SK-N-SH (cell line): ENCODE measurements at regions not wholly inside any gene's neighbourhood (a gene's known extent, or its start where the extent isn't known, plus 50 kb on each side); places are given as distances from the start of the nearest gene placed in this dataset.

Source experiments
- CTCF ChIA-PET: fragments of 300-600, 350-600 bp; formaldehyde crosslinking; extraction: SDS; loops from one replicate; lab custom pipeline; 2021; lab: Yijun Ruan, JAX
- POLR2A ChIA-PET: fragments of 350-600 bp; sonication (Branson Sonifier 250); formaldehyde crosslinking; extraction: SDS; loops from one replicate; lab custom pipeline; 2020; ENCODE audit warnings: antibody characterized with exemption, inconsistent platforms; lab: Yijun Ruan, JAX
- DNase-seq: peaks from one replicate; pipeline ENCODE4 v3.0.0; 2012
- H2AFZ ChIP-seq: fragments of 200-600 bp; sonication (generic); 2 replicates; pipeline ENCODE4 v1.8.1; 2016; ENCODE audit warnings: antibody characterized with exemption, mild to moderate bottlenecking, low read depth
- H3F3A ChIP-seq: fragments of 200-600 bp; sonication (generic); replicated peaks from 2 replicates; pipeline ENCODE3; 2016; ENCODE audit warnings: antibody characterized with exemption, mild to moderate bottlenecking; ENCODE audit not compliant: insufficient read depth
- H3K27ac ChIP-seq, 2 experiments: fragments of 200-500 bp in 1 of 2; fragments of 200-600 bp in 1 of 2; sonication (Bioruptor generic) in 1 of 2; sonication (generic), shearing (Covaris generic) in 1 of 2; 2 replicates each; pipeline versions ENCODE4 v1.5.1 to v1.6.1; 2014 to 2016; ENCODE audit warnings: low read depth in 2 of 2, inconsistent platforms in 1 of 2, low read length in 1 of 2, mild to moderate bottlenecking in 1 of 2, mixed read lengths in 1 of 2
- H3K27me3 ChIP-seq: fragments of 200-600 bp; sonication (generic), shearing (Covaris generic); 2 replicates; pipeline ENCODE4 v1.6.1; 2016; ENCODE audit warnings: mixed run types; ENCODE audit not compliant: insufficient read depth
- H3K36me3 ChIP-seq, 2 experiments: fragments of 200-500 bp in 1 of 2; fragments of 200-600 bp in 1 of 2; sonication (Bioruptor generic) in 1 of 2; sonication (generic) in 1 of 2; replicated peaks in 1 of 2; 2 replicates each; pipeline versions ENCODE3 to v1.5.1; 2014 to 2016; ENCODE audit warnings: low read length in 1 of 2, mild to moderate bottlenecking in 1 of 2; ENCODE audit not compliant: insufficient read depth in 2 of 2, control insufficient read depth in 1 of 2
- H3K4me1 ChIP-seq, 2 experiments: fragments of 200-500 bp in 1 of 2; fragments of 200-600 bp in 1 of 2; sonication (Bioruptor generic) in 1 of 2; sonication (generic), shearing (Covaris generic) in 1 of 2; 2 replicates each; pipeline versions ENCODE4 v1.5.1 to v1.6.1; 2014 to 2016; ENCODE audit warnings: low read depth in 1 of 2, low read length in 1 of 2, mixed run types in 1 of 2; ENCODE audit not compliant: insufficient read depth in 2 of 2, control insufficient read depth in 1 of 2
- H3K4me2 ChIP-seq: fragments of 200-600 bp; sonication (generic), shearing (Covaris generic); 2 replicates; pipeline ENCODE4 v1.6.1; 2017; ENCODE audit warnings: mixed run types
- H3K4me3 ChIP-seq, 2 experiments: fragments of 200-500 bp in 1 of 2; fragments of 200-600 bp in 1 of 2; sonication (Bioruptor generic) in 1 of 2; sonication (generic), shearing (Covaris generic) in 1 of 2; 2 replicates each; pipeline versions ENCODE4 v1.5.1 to v1.8.1; 2014 to 2016; ENCODE audit warnings: low read depth in 2 of 2, inconsistent platforms in 1 of 2, low read length in 1 of 2, mild to moderate bottlenecking in 1 of 2, mixed read lengths in 1 of 2, moderate library complexity in 1 of 2
- H3K79me2 ChIP-seq: fragments of 200-600 bp; sonication (generic); 2 replicates; pipeline ENCODE4 v1.8.1; 2017; ENCODE audit warnings: mild to moderate bottlenecking; ENCODE audit not compliant: insufficient read depth
- H3K9ac ChIP-seq: fragments of 200-600 bp; sonication (generic); 2 replicates; pipeline ENCODE4 v1.6.1; 2017; ENCODE audit warnings: mixed run types
- H3K9me2 ChIP-seq: fragments of 200-600 bp; sonication (generic); 2 replicates; pipeline ENCODE4 v1.6.1; 2017; ENCODE audit warnings: mixed run types
- H3K9me3 ChIP-seq: fragments of 200-600 bp; sonication (generic); 2 replicates; pipeline ENCODE4 v1.6.1; 2017; ENCODE audit warnings: mixed run types, mild to moderate bottlenecking, moderate library complexity
- H4K20me1 ChIP-seq: fragments of 200-600 bp; sonication (generic); 2 replicates; pipeline ENCODE4 v1.6.1; 2017; ENCODE audit warnings: mild to moderate bottlenecking, mixed run types; ENCODE audit not compliant: insufficient read depth
- ELF1 ChIP-seq: IDR thresholded peaks from 2 replicates; pipeline ENCODE4 v1.4.0; 2012
- EZH2phosphoT487 ChIP-seq: fragments of 200-600 bp; sonication (generic); IDR thresholded peaks from 2 replicates; pipeline ENCODE4 v1.6.1; 2017; ENCODE audit warnings: low read depth, mixed run types, mild to moderate bottlenecking, antibody characterized with exemption, moderate library complexity, borderline replicate concordance
- FOSL2 ChIP-seq: IDR thresholded peaks from 2 replicates; pipeline ENCODE4 v1.4.0; 2012; ENCODE audit warnings: low read depth, mild to moderate bottlenecking, moderate library complexity, borderline replicate concordance
- FOXJ3 ChIP-seq: sonication (generic); formaldehyde crosslinking; IDR thresholded peaks from 2 replicates; pipeline ENCODE4 v1.5.1; 2020; ENCODE audit warnings: mild to moderate bottlenecking, missing genetic modification reagents
- IRF3 ChIP-seq: fragments of 150-350 bp; IDR thresholded peaks from 2 replicates; pipeline ENCODE4 v1.6.1; 2016; ENCODE audit warnings: mild to moderate bottlenecking, low read depth, low read length
- JUND ChIP-seq: IDR thresholded peaks from 2 replicates; pipeline ENCODE4 v1.4.0; 2012
- MEF2A ChIP-seq: IDR thresholded peaks from 2 replicates; pipeline ENCODE4 v1.4.0; 2012; ENCODE audit warnings: low read depth, borderline replicate concordance
- MXI1 ChIP-seq: IDR thresholded peaks from 2 replicates; pipeline ENCODE4 v1.6.1; 2012; ENCODE audit warnings: mild to moderate bottlenecking, low read depth, low read length, improper control_type of control experiment
- NRF1 ChIP-seq: IDR thresholded peaks from 2 replicates; pipeline ENCODE4 v1.6.1; 2012; ENCODE audit warnings: low read depth, mild to moderate bottlenecking, low read length
- PBX3 ChIP-seq: IDR thresholded peaks from 2 replicates; pipeline ENCODE4; 2012
- POLR2AphosphoS5 ChIP-seq: IDR thresholded peaks from 2 replicates; pipeline ENCODE4 v1.6.1; 2012; ENCODE audit warnings: low read depth, low read length
- RAD21 ChIP-seq: IDR thresholded peaks from 2 replicates; pipeline ENCODE4 v1.6.1; 2012; ENCODE audit warnings: mild to moderate bottlenecking, low read length
- RCOR1 ChIP-seq: fragments of 150-350 bp; IDR thresholded peaks from 2 replicates; pipeline ENCODE4 v1.6.1; 2017; ENCODE audit warnings: antibody characterized with exemption, low read length
- RFX5 ChIP-seq: IDR thresholded peaks from 2 replicates; pipeline ENCODE4 v1.6.1; 2012; ENCODE audit warnings: mild to moderate bottlenecking, improper control_type of control experiment, low read length
- RXRA ChIP-seq: IDR thresholded peaks from 2 replicates; pipeline ENCODE4 v1.4.0; 2012; ENCODE audit warnings: low read depth, mild to moderate bottlenecking, borderline replicate concordance
- SIN3A ChIP-seq: IDR thresholded peaks from 2 replicates; pipeline ENCODE4 v1.6.1; 2012; ENCODE audit warnings: low read depth, mild to moderate bottlenecking, low read length, moderate library complexity, borderline replicate concordance
- SMC3 ChIP-seq: IDR thresholded peaks from 2 replicates; pipeline ENCODE4 v1.6.1; 2012; ENCODE audit warnings: low read depth, low read length, improper control_type of control experiment
- USF1 ChIP-seq: IDR thresholded peaks from 2 replicates; pipeline ENCODE4 v1.4.0; 2012; ENCODE audit warnings: low read depth, borderline replicate concordance
- YY1 ChIP-seq: IDR thresholded peaks from 2 replicates; pipeline ENCODE4 v1.4.0; 2012; ENCODE audit warnings: low read depth, mild to moderate bottlenecking
- ZBTB33 ChIP-seq: IDR thresholded peaks from 2 replicates; pipeline ENCODE4 v1.4.0; 2012; ENCODE audit warnings: low read depth, borderline replicate concordance
- WGBS: methylation state at CpG from one replicate; pipeline ENCODE4 v1.1.6; 2017; ENCODE audit warnings: low lambda C conversion rate; 5-methylcytosine and 5-hydroxymethylcytosine counted together

- Histone ChIP-seq H4K20me1 (no peaks in the 10 kb centered on the region), H3K27me3 (no peaks in the 10 kb centered on the region), H3K9ac (no peak overlapping the region), H3K36me3 (no peaks in the 10 kb centered on the region), H3K9me2 (no peaks in the 10 kb centered on the region), H3K27ac (no peak overlapping the region), H2AFZ (no peak overlapping the region), H3F3A (no peaks in the 10 kb centered on the region), H3K4me2 (no peak overlapping the region), H3K79me2 (no peaks in the 10 kb centered on the region), H3K4me3 (no peak overlapping the region), H3K9me3 (no peaks in the 10 kb centered on the region; the same call in 1 of the 2 replicates), H3K4me1 (no peaks in the 10 kb centered on the region)
- ChIA-PET POLR2A (no interaction called here), CTCF (no interaction called here)
- WGBS = 63% methylated on average over 6 of the region's 6 CpGs
- no peak for DNase-seq
- TF ChIP-seq MXI1 (no peak), SMC3 (no peak), MEF2A (no peak), USF1 (no peak), RCOR1 (no peak), RFX5 (no peak), JUND (no peak), RXRA (no peak), ELF1 (no peak), YY1 (no peak), POLR2AphosphoS5 (no peak), SIN3A (no peak)
Measured at GRCh38 chr6:23981923-23982322, 144.1 kb upstream of the NRSN1 start.

GRCh38 chr6:23983735-23984134, 142.3 kb upstream of the NRSN1 start:
- Histone ChIP-seq H3K4me3 (no peak overlapping the region), H3K9me3 (no peaks in the 10 kb centered on the region), H3K9ac (no peak overlapping the region), H3K27ac (no peak overlapping the region), H3F3A (no peaks in the 10 kb centered on the region), H3K4me2 (no peak overlapping the region), H4K20me1 (no peaks in the 10 kb centered on the region), H3K36me3 (no peaks in the 10 kb centered on the region), H3K4me1 (no peaks in the 10 kb centered on the region), H3K27me3 (no peaks in the 10 kb centered on the region), H3K79me2 (no peaks in the 10 kb centered on the region), H3K9me2 (no peaks in the 10 kb centered on the region), H2AFZ (no peak overlapping the region)
- CTCF ChIA-PET = interaction anchor here (1.5 kb wide), 1 partner anchor 24 kb away, joined by 3 read pairs; no protein-coding TSS in a partner anchor
- TF ChIP-seq FOXJ3 = no peak
- POLR2A ChIA-PET = no interaction called here
- 20% methylated on average over 2 of the region's 2 CpGs for WGBS
- DNase-seq = no peak

- Histone ChIP-seq H3K9me2 (no peaks in the 10 kb centered on the region), H3K27ac (no peak overlapping the region), H3K9ac (no peak overlapping the region), H3K79me2 (no peaks in the 10 kb centered on the region), H3K4me2 (no peak overlapping the region), H3K27me3 (no peaks in the 10 kb centered on the region)
- POLR2A ChIA-PET = no interaction called here
- CTCF ChIA-PET = interaction anchor here (1.5 kb wide), 1 partner anchor 25 kb away, joined by 3 read pairs; no protein-coding TSS in a partner anchor
- TF ChIP-seq IRF3 (no peak), NRF1 (no peak), JUND (no peak), FOSL2 (no peak), EZH2phosphoT487 (no peak), RAD21 (no peak), PBX3 (no peak), YY1 (no peak), SMC3 (no peak), ZBTB33 (no peak)
- TF ChIP-seq, all 33 proteins: peak for 0
- Histone ChIP-seq H4K20me1 (no peaks in the 10 kb centered on the region), H3F3A (no peaks in the 10 kb centered on the region), H3K36me3 (no peaks in the 10 kb centered on the region), H3K4me3 (no peak overlapping the region), H3K4me1 (no peaks in the 10 kb centered on the region), H2AFZ (no peak overlapping the region), H3K9me3 (no peaks in the 10 kb centered on the region)
- DNase-seq = no peak
- 80% methylated on average over 4 of the region's 4 CpGs for WGBS
Measured at GRCh38 chr6:23985015-23985414, 141.0 kb upstream of the NRSN1 start.
